ENCODE measurements at regions not wholly inside any gene's neighbourhood (a gene's known extent, or its start where the extent isn't known, plus 50 kb on each side); places are given as distances from the start of the nearest gene placed in this dataset.
"Not testable (repeated sequence)": the region's sequence is repeated elsewhere in the genome, so short reads cannot be mapped to it uniquely, and the experiment has no call there.

DNA sequence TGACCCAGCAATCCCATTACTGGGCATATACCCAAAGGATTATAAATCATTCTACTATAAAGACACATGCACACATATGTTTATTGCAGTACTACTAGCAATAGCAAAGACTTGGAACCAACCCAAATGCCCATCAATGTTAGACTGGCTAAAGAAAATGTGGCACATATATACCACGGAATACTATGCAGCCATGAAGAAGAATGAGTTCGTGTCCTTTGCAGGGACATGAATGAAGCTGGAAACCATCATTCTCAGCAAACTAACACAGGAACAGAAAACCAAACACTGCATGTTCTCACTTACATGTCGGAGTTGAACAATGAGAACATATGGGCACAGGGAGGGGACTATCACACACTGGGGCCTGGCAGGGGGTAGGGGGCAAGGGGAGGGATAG lies 183.0 kb downstream of the HACE1 start:
- DNase-seq = not testable (repeated sequence)

DNA sequence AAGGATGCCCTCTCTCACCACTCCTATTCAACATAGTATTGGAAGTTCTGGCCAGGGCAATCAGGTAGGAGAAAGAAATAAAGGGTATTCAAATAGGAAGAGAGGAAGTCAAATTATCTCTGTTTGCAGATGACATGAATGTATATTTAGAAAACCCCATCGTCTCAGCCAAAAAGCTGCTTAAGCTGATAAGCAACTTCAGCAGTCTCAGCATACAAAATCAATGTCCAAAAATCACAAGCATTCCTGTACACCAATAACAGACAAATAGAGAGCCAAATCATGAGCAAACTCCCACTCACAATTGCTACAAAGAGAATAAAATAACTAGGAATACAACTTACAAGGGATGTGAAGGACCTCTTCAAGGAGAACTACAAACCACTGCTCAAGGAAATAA lies 184.6 kb downstream of the HACE1 start:
- DNase-seq = not testable (repeated sequence)

GRCh38 chr6:104673078-104673477 lies 186.6 kb downstream of the HACE1 start:
- DNase-seq = not testable (repeated sequence)

- DNase-seq = not testable (repeated sequence)
Observed at GRCh38 chr6:104671591-104671891, 188.2 kb downstream of the HACE1 start.

DNA sequence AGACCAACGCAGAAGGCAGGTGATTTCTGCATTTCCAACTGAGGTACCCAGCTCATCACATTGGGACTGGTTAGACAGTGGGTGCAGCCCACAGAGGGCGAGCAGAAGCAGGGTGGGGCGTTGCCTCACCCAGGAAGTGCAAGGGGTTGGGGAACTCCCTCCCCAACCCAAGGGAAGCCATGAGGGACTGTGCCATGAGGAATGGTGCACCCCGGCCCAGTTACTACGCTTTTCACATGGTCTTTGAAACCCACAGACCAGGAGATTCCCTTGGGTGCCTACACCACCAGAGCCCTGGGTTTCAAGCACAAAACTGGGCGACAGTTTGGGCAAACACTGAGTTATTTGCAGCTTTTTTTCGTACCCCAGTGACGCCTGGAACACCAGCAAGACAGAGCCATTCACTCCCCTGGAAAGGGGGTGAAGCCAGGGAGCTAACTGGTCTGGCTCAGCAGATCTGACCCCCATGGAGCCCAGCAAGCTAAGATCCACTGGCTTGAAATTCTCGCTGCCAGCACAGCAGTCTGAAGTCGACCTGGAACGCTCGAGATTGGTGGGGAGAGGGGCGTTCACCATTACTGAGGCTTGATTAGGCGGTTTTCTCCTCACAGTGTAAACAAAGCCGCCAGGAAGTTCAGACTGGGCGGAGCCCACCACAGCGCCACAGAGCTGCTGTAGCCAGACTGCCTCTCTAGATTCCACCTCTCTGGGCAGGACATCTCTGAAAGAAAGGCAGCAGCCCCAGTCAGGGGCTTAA lies 188.7 kb downstream of the HACE1 start:
- DNase-seq = not testable (repeated sequence)

DNA sequence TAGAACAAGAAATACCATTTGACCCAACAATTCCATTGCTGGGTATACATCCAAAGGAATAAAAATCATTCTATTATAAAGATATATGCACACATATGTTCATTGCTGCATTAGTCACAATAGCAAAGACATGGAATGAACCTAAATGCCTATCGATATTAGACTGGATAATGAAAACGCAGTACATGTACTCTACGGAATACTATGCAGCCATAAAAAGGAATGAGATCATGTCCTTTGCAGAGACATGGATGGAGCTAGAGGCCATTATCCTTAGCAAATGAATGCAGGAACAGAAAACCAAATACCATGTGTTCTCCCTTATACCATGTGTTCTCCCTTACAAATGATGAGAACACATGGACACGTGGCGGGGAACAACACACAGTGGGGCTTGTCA lies 190.2 kb downstream of the HACE1 start:
- no peak for DNase-seq

- DNase-seq = no peak
Observed at GRCh38 chr6:104656235-104656634, 203.5 kb downstream of the HACE1 start.

DNA sequence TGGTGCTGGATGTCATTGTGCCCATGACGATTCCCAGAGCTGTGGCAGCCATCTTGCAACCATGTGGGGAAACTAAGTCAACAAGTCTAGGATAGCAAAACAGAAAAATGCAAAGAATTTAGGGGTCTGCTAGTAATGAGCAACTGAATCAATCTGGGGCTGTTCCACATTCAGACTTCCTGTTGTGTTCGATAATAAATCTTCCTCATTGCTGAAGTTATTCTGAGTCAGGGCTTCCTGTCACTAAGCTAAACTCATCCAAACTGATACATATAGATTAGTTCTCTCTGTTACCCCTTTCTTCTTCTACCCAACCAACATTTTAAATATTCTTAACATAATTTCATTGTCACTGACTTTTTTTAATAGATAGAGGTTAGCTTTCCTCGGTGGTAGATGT lies 205.9 kb downstream of the HACE1 start:
- peak; percentile 50 for DNase-seq

DNA sequence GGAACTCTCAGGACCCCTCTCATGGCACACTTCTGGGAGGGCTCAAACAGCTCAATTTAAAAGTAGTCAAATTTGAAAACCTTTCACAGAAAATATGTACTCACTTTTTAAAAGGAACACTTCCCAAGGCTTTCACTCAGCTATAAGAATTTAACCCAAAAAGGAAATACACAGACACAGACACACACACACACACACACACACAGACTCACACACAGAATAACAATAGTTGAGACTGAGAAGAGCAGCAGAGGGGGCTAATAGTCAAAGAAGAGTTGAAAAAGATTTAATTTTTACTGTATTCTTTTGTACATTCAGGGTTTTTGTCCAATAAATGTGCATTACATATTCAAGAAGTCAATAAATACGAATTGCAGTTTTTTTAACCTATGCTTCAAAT lies 211.4 kb downstream of the HACE1 start:
- peak; percentile 56 for DNase-seq

DNA sequence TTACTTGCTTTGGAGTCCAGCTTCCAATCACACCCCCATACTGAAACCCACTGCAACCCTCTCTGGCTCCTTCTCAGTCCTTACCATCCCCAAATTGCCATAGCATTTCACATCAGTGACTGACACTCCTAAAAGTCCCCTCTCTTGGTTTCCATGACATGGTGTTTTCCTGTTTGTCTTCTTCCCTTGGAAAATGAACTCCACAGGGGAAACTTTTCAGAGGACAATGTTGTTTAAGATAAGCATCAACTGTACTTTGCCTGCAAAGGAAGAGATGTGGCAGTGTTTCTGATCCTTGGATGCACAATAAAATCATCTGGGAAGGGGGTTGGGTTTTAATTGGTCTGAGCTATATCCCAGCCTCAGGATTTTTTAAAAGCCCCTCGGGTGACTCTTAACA lies 214.9 kb downstream of the HACE1 start:
- DNase-seq = peak; percentile 29

DNA sequence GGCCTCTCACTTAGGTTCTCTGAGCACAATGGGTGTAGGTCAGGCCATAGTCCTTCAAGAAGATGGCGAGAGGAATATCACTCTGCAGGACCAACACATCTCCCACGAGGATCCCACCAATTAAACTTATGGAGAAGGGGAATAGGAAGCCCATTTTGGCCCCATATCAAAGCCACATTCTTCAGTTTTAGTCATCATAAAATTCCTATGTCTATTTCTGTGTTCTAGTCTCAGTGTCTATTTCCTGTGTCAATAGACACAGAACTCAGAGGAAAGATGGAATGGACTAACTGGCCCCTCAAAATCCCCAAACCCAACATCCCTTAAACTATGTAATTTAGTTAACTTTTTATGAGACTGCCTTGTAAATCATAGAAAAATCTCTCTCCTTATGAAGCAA lies 216.8 kb downstream of the HACE1 start:
- peak; percentile 54 for DNase-seq

- DNase-seq = no peak
Observed at GRCh38 chr6:104640761-104641160, 219.0 kb downstream of the HACE1 start.

GRCh38 chr6:104640150-104640700 lies 219.5 kb downstream of the HACE1 start:
- DNase-seq = peak; percentile 14

DNA sequence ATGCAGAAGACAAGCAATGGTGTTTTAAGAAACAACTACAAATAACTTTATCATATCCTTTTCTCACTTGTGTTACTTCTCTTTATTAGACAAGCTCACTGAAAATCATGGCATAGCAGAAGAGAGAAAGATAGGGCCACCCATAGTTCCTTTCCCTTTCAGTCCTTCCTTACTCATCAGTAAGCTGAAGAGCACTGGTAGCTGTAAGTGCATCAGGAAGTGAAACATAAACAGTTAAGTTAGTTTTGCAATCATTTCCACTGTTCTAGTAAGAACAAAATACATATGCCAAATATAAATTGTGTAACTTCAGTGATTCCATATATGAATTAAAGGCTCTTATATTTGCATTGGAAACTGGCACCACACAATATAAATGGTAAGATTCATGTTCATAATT lies 220.1 kb downstream of the HACE1 start:
- DNase-seq = peak; percentile 39

GRCh38 chr6:104638841-104639290 lies 220.9 kb downstream of the HACE1 start:
- peak; percentile 90 for DNase-seq

- peak; percentile 81 for DNase-seq
Observed at GRCh38 chr6:104633125-104633524, 226.6 kb downstream of the HACE1 start.

DNA sequence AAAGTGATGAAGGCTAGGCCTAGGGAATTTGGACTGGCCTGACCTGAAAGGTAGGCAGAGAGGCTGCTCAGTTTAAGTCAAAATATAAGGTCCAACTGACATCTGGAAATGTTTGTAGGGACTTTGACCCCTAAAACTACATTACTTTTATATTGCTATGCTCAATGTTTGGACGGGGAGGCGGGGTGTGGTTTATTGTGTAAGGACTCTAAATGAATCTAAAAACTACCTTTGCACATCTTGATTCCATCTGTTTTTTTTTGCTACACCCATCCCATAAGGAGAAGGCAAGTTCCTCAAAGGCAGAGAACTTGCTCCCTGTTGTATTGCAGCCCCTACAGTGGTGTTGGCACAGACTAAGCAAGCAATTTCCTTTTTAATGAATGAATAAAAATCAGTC lies 227.1 kb downstream of the HACE1 start:
- DNase-seq = no peak

GRCh38 chr6:104630955-104631354 lies 228.8 kb downstream of the HACE1 start:
- DNase-seq = peak; percentile 69

GRCh38 chr6:104630522-104630921 lies 229.2 kb downstream of the HACE1 start:
- no peak for DNase-seq

DNA sequence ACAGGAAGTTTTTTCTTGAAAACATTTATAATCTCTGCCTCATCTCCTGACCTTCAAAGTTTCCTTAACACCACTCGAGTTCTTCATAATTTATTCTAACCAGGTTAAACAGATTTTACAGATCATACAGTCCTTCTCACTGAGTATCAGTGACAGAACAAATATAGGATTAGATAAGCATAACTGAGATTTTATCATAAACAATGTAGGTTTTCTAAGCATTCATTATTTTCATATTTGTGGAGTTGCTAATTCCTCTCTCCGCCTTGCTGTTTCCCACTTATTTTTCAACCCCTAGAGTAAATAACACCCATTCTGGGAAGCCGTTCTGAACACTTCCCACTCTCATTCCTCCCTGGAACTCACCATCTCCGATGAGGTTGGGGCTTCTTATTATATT lies 229.9 kb downstream of the HACE1 start:
- DNase-seq = no peak

DNA sequence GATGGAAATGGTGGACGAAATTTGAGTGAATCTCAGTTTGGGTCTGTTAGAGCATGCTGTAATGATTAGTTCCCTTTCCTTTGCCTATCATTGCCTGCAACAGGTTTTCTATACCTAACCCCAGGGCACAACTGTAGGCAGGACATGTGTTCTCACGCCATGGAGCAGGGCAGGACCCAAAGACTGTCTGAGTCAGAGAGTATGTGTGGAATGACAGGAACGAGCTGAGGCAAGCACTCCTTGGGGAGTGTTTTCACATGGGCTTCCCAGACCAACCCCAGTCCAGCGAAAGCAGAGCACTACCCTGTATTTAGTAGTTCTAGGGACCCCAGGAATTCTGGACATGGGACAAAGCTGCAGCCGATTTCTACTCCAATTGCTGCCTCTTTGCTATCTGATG lies 234.2 kb downstream of the HACE1 start:
- DNase-seq = no peak

DNA sequence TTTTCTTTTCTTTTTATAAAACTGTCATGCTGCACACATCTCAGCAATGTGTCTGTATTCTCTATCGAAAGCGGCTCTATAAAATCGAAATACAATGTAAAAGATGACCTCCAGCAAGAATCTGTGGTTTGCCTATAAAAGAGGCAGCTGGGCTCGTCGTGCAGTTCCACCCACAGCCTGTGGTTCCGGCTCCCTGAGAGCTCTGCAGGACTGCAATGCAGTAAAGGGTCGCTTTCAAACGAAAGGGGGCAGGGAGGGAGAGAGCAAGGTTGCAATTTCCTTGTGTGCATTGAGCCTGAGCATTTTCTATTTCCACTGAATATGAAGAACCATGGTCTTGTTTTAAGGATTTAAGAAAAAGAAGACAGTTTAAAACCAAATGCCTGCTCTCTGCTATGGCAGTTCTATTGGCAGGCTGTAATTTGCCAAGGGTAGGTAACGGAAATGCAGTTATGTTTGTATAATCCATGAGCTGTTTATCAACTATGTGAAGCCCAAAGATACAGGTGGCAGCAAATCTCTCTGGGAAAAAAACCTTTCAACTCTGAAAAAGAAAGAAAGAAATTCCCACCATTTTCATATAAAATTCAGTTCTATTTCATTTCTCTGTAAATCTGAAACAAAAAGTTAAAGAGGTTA lies 236.5 kb downstream of the HACE1 start:
- no peak for DNase-seq

DNA sequence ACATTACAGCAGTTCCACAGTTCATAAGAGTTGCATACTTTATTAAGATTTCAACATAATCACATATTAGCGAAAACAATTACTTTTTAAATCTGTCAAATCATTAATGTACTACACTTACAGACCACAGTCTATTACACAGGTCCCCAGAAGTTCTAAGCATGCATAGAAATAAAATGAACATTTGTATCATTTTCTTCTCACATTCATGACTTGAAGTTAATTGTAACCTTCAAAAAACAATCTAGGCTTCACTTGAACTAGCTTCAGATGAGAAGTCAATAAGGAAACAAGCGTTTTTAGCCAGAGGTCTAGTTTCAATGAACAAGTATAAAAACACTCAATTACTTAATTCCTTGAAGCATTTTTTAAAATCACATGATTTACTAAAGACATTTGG lies 238.3 kb downstream of the HACE1 start:
- DNase-seq = no peak

DNA sequence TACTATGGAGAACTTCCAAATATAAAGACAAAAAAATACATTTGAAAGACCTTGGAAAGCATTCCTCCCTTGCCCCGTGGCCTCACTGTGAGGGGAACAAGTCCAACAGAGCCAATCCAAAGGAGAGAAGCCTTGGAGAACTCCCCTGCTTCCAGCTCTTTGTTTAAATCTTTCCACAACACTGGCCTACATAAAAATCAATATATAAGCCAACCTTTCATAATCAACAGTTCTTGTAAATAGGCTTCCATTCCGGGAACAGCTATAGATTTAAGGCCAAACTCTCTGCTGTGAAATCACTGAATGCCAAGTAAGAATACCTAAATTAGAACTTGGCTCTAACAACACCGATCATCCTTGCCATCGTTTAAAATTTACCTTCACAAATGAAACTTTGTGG lies 242.1 kb downstream of the HACE1 start:
- no peak for DNase-seq
